IPS-NIHi7 (cell line): ENCODE measurements at regions not wholly inside any gene's neighbourhood (a gene's known extent, or its start where the extent isn't known, plus 50 kb on each side); places are given as distances from the start of the nearest gene placed in this dataset.
A peak's percentile ranks its signal among the peaks of the same experiment; 100 is the strongest.

Source experiments
- DNase-seq: peaks from one replicate; pipeline ENCODE4 v3.0.0; 2012; ENCODE audit warnings: mixed read lengths; ENCODE audit errors: extremely low spot score

- peak; percentile 54 for DNase-seq
These were observed 549.0 kb upstream of the VRK2 start for GRCh38 chr2:57497489-57498096.

GRCh38 chr2:57504787-57505186 is 541.8 kb upstream of the VRK2 start:
- no peak for DNase-seq

GRCh38 chr2:57509189-57509588 is 537.4 kb upstream of the VRK2 start:
- no peak for DNase-seq

GRCh38 chr2:57510704-57511103 is 535.9 kb upstream of the VRK2 start:
- no peak for DNase-seq

GRCh38 chr2:57515366-57515765 is 531.2 kb upstream of the VRK2 start:
- DNase-seq, result no peak

GRCh38 chr2:57516698-57517340 is 529.8 kb upstream of the VRK2 start:
- DNase-seq, result peak; percentile 23

- DNase-seq, result no peak
These were observed 523.3 kb upstream of the VRK2 start for GRCh38 chr2:57523304-57523703.

- no peak for DNase-seq
These were observed 518.9 kb upstream of the VRK2 start for GRCh38 chr2:57527685-57528084.

GRCh38 chr2:57528499-57528898 is 518.1 kb upstream of the VRK2 start:
- DNase-seq, result no peak

- no peak for DNase-seq
These were observed 512.2 kb upstream of the VRK2 start for GRCh38 chr2:57534358-57534757.

GRCh38 chr2:57536535-57537231 is 509.9 kb upstream of the VRK2 start:
- DNase-seq, result no peak

- no peak for DNase-seq
These were observed 506.8 kb upstream of the VRK2 start for GRCh38 chr2:57539761-57540160.

- DNase-seq, result no peak
These were observed 504.5 kb upstream of the VRK2 start for GRCh38 chr2:57542081-57542480.

GRCh38 chr2:57543211-57543610 is 503.4 kb upstream of the VRK2 start:
- no peak for DNase-seq

GRCh38 chr2:57544624-57545023 is 502.0 kb upstream of the VRK2 start:
- no peak for DNase-seq

GRCh38 chr2:57546478-57546877 is 500.1 kb upstream of the VRK2 start:
- no peak for DNase-seq

GRCh38 chr2:57549642-57550102 is 496.9 kb upstream of the VRK2 start:
- peak; percentile 32 for DNase-seq

- DNase-seq, result no peak
These were observed 495.7 kb upstream of the VRK2 start for GRCh38 chr2:57550912-57551311.

GRCh38 chr2:57552885-57553284 is 493.7 kb upstream of the VRK2 start:
- no peak for DNase-seq

- no peak for DNase-seq
These were observed 492.3 kb upstream of the VRK2 start for GRCh38 chr2:57554348-57554747.

- no peak for DNase-seq
These were observed 488.3 kb upstream of the VRK2 start for GRCh38 chr2:57558312-57558711.

- no peak for DNase-seq
These were observed 484.1 kb upstream of the VRK2 start for GRCh38 chr2:57562495-57562894.

GRCh38 chr2:57563015-57563414 is 483.6 kb upstream of the VRK2 start:
- DNase-seq, result no peak
